Parathyroid adenoma (tissue), 2 donors: ENCODE measurements at regions not wholly inside any gene's neighbourhood (a gene's known extent, or its start where the extent isn't known, plus 50 kb on each side); places are given as distances from the start of the nearest gene placed in this dataset.

Experiments used
- H2AFZ ChIP-seq: fragments of 300-600 bp; sonication (generic); one replicate; pipeline ENCODE4 v1.7.0; 2017; ENCODE audit warnings: antibody characterized with exemption, mild to moderate bottlenecking
- H3K27ac ChIP-seq: fragments of 300-600 bp; sonication (generic); one replicate; pipeline ENCODE4 v1.7.0; 2017
- H3K27me3 ChIP-seq: fragments of 300-600 bp; sonication (generic); one replicate; pipeline ENCODE4 v1.7.0; 2017; ENCODE audit warnings: low read length; ENCODE audit not compliant: control insufficient read depth, insufficient read depth
- H3K36me3 ChIP-seq: fragments of 300-600 bp; sonication (generic); one replicate; pipeline ENCODE4 v1.7.0; 2017; ENCODE audit warnings: low read length; ENCODE audit not compliant: control insufficient read depth, insufficient read depth
- H3K4me1 ChIP-seq: fragments of 300-600 bp; sonication (generic); one replicate; pipeline ENCODE4 v1.7.0; 2017; ENCODE audit warnings: control low read depth
- H3K4me2 ChIP-seq: fragments of 300-600 bp; sonication (generic); one replicate; pipeline ENCODE4 v1.7.0; 2017; ENCODE audit warnings: low read length
- H3K4me3 ChIP-seq: fragments of 300-600 bp; sonication (generic); one replicate; pipeline ENCODE4 v1.7.0; 2017; ENCODE audit warnings: low read depth, low read length
- H3K79me2 ChIP-seq: fragments of 300-600 bp; sonication (generic); one replicate; pipeline ENCODE4 v1.7.0; 2017; ENCODE audit warnings: control low read depth
- H3K9ac ChIP-seq: fragments of 300-600 bp; sonication (generic); one replicate; pipeline ENCODE4 v1.7.0; 2017; ENCODE audit warnings: mild to moderate bottlenecking
- H3K9me3 ChIP-seq: fragments of 300-600 bp; sonication (generic); one replicate; pipeline ENCODE4 v1.7.0; 2017; ENCODE audit warnings: low read length; ENCODE audit not compliant: control insufficient read depth
- CTCF ChIP-seq: fragments of 300-600 bp; sonication (generic); IDR thresholded peaks from one replicate; pipeline ENCODE4 v1.7.0; 2017; ENCODE audit warnings: antibody characterized with exemption, mild to moderate bottlenecking
- donor health status: primary hyperparathyroidism.

- TF ChIP-seq CTCF, result no peak
- H3K36me3 ChIP-seq, result no peaks in the 10 kb centered on the region
- H3K27me3 ChIP-seq, result no peaks in the 10 kb centered on the region
These were observed 355.9 kb downstream of the EIPR1 start for GRCh38 chr2:3021720-3022119.

GRCh38 chr2:3010001-3010400 is 367.6 kb downstream of the EIPR1 start:
- Histone ChIP-seq H3K4me1 (no peaks in the 10 kb centered on the region), H2AFZ (no peak overlapping the region), H3K27ac (no peak overlapping the region), H3K9me3 (no peaks in the 10 kb centered on the region), H3K79me2 (no peaks in the 10 kb centered on the region), H3K27me3 (no peaks in the 10 kb centered on the region), H3K4me3 (no peak overlapping the region), H3K4me2 (no peak overlapping the region), H3K36me3 (no peaks in the 10 kb centered on the region), H3K9ac (no peak overlapping the region)
- TF ChIP-seq CTCF, result no peak

More at GRCh38 chr2:3021720-3022119, 355.9 kb downstream of the EIPR1 start:
- no peaks in the 10 kb centered on the region for H3K9me3 ChIP-seq
- no peak overlapping the region for H3K9ac ChIP-seq
- no peak overlapping the region for H3K27ac ChIP-seq
- no peak overlapping the region for H3K4me3 ChIP-seq
- H3K4me1 ChIP-seq, result no peaks in the 10 kb centered on the region
- H3K4me2 ChIP-seq, result no peak overlapping the region
- no peaks in the 10 kb centered on the region for H3K79me2 ChIP-seq
- no peak overlapping the region for H2AFZ ChIP-seq

- H3K9ac ChIP-seq, result no peak overlapping the region
- H3K4me1 ChIP-seq, result no peaks in the 10 kb centered on the region
- no peak overlapping the region for H3K27ac ChIP-seq
- no peak overlapping the region for H3K4me3 ChIP-seq
- H3K9me3 ChIP-seq, result no peaks in the 10 kb centered on the region
- H3K4me2 ChIP-seq, result no peak overlapping the region
- H3K27me3 ChIP-seq, result no peaks in the 10 kb centered on the region
- no peak overlapping the region for H2AFZ ChIP-seq
- TF ChIP-seq CTCF, result no peak
- no peaks in the 10 kb centered on the region for H3K79me2 ChIP-seq
- no peaks in the 10 kb centered on the region for H3K36me3 ChIP-seq
These were observed 368.1 kb downstream of the EIPR1 start for GRCh38 chr2:3009483-3009882.

- Histone ChIP-seq H3K27ac (no peak overlapping the region), H3K4me1 (no peaks in the 10 kb centered on the region), H3K9ac (no peak overlapping the region), H3K27me3 (no peaks in the 10 kb centered on the region), H3K4me3 (no peak overlapping the region), H2AFZ (no peak overlapping the region), H3K9me3 (no peaks in the 10 kb centered on the region), H3K4me2 (no peak overlapping the region), H3K36me3 (no peaks in the 10 kb centered on the region), H3K79me2 (no peaks in the 10 kb centered on the region)
- TF ChIP-seq CTCF, result no peak
These were observed 368.6 kb downstream of the EIPR1 start for GRCh38 chr2:3009005-3009404.

- no peaks in the 10 kb centered on the region for H3K4me1 ChIP-seq
- H3K9ac ChIP-seq, result no peak overlapping the region
- no peak overlapping the region for H3K27ac ChIP-seq
- no peaks in the 10 kb centered on the region for H3K27me3 ChIP-seq
- no peak overlapping the region for H2AFZ ChIP-seq
- TF ChIP-seq CTCF, result no peak
- no peaks in the 10 kb centered on the region for H3K36me3 ChIP-seq
- no peak overlapping the region for H3K4me2 ChIP-seq
- no peaks in the 10 kb centered on the region for H3K9me3 ChIP-seq
- H3K79me2 ChIP-seq, result no peaks in the 10 kb centered on the region
- no peak overlapping the region for H3K4me3 ChIP-seq
These were observed 369.1 kb downstream of the EIPR1 start for GRCh38 chr2:3008561-3008960.
